HEK293 (cell line): ENCODE measurements at regions not wholly inside any gene's neighbourhood (a gene's known extent, or its start where the extent isn't known, plus 50 kb on each side); places are given as distances from the start of the nearest gene placed in this dataset.

Experiments used
- OVOL3 ChIP-seq: fragments of 450-650 bp; formaldehyde crosslinking; IDR thresholded peaks from 2 replicates; pipeline ENCODE4 v1.5.1; 2016; ENCODE audit warnings: missing biosample characterization, missing genetic modification characterization
- REST ChIP-seq: fragments of 450-650 bp; formaldehyde crosslinking; IDR thresholded peaks from 2 replicates; pipeline ENCODE4 v1.5.1; 2016; ENCODE audit warnings: missing biosample characterization, missing genetic modification characterization
- TCF7L2 ChIP-seq: IDR thresholded peaks from 2 replicates; pipeline ENCODE4 v1.6.1; 2011; ENCODE audit warnings: low read depth, mild to moderate bottlenecking, inconsistent platforms, low read length, moderate library complexity, borderline replicate concordance
- ZNF18 ChIP-seq: fragments of 450-650 bp; formaldehyde crosslinking; IDR thresholded peaks from 2 replicates; pipeline ENCODE4 v1.5.1; 2016; ENCODE audit warnings: missing biosample characterization, missing genetic modification characterization
- ZNF223 ChIP-seq: fragments of 450-650 bp; formaldehyde crosslinking; IDR thresholded peaks from 2 replicates; pipeline ENCODE4 v1.5.1; 2016; ENCODE audit warnings: missing biosample characterization, missing genetic modification characterization
- ZNF292 ChIP-seq: fragments of 450-650 bp; formaldehyde crosslinking; IDR thresholded peaks from 2 replicates; pipeline ENCODE4 v1.5.1; 2016; ENCODE audit warnings: low read depth, missing biosample characterization, missing genetic modification characterization, borderline replicate concordance
- ZNF473 ChIP-seq: fragments of 450-650 bp; formaldehyde crosslinking; IDR thresholded peaks from 2 replicates; pipeline ENCODE4 v1.5.1; 2017; ENCODE audit warnings: missing biosample characterization, missing genetic modification characterization
- ZNF670 ChIP-seq: fragments of 450-650 bp; formaldehyde crosslinking; IDR thresholded peaks from 2 replicates; pipeline ENCODE4 v1.5.1; 2016; ENCODE audit warnings: missing biosample characterization, missing genetic modification characterization, low read depth
- ZNF701 ChIP-seq: fragments of 450-650 bp; formaldehyde crosslinking; IDR thresholded peaks from 2 replicates; pipeline ENCODE4 v1.5.1; 2016; ENCODE audit warnings: missing biosample characterization, missing genetic modification characterization
- ZNF791 ChIP-seq: fragments of 450-650 bp; formaldehyde crosslinking; IDR thresholded peaks from 2 replicates; pipeline ENCODE4 v1.5.1; 2016; ENCODE audit warnings: missing biosample characterization, missing genetic modification characterization

- TF ChIP-seq ZNF18 (tag by site-specific recombination) (no peak), OVOL3 (tag by site-specific recombination) (no peak), ZNF223 (no peak), ZNF670 (tag by site-specific recombination) (no peak), ZNF292 (no peak), ZNF473 (tag by site-specific recombination) (no peak), ZNF791 (tag by site-specific recombination) (no peak), REST (no peak), TCF7L2 (no peak), ZNF701 (no peak)
These were observed 135.7 kb downstream of the AASDH start for GRCh38 chr4:56251556-56251955.
